ENCODE measurements at regions not wholly inside any gene's neighbourhood (a gene's known extent, or its start where the extent isn't known, plus 50 kb on each side); places are given as distances from the start of the nearest gene placed in this dataset.

DNA sequence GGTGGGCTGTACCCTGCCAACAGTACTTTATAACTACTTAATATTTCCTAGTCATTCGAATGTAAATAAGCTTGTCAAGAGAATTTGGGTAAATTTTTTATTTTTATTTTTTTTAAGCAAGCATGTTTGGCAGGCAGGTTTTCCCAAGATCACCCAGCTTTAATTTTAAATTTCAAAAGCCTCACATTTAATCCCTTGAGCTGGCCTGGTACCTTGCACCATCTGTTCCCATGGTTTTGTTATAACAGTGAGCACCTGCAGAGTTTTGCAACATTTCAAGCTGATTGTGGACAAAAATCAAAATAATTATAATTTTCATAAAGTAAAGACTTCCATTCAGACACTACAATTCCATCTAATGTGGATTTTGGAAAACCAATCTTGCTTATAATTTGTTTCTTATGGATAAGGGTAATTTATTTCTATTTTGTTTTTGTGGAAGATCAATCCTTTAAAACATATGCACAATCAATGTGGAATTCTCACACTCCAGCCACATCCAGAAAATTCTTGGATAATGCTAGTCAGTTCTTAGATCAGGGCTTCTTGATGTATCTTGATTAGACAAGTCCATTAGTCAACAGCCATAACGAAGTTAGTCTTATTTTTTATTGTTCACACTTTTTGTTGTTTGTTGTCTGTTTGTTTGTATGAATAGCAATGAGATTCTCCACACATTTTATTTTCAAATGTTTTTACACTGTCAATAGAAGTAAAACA is 689.3 kb downstream of the NR4A2 start:
- no peak for DNase-seq (ENCODE audit: extremely low read depth, insufficient read length)
- Histone ChIP-seq H3K27me3 (replicated peaks; ENCODE audit: control insufficient read depth, insufficient read depth, low read length) (no peaks in the 10 kb centered on the region), H3K4me3 (replicated peaks; ENCODE audit: low read depth, low read length) (no peak overlapping the region), H3K36me3 (ENCODE audit: control insufficient read depth, insufficient read depth, low read length) (no peaks in the 10 kb centered on the region)
- TF ChIP-seq, protein P1, sequence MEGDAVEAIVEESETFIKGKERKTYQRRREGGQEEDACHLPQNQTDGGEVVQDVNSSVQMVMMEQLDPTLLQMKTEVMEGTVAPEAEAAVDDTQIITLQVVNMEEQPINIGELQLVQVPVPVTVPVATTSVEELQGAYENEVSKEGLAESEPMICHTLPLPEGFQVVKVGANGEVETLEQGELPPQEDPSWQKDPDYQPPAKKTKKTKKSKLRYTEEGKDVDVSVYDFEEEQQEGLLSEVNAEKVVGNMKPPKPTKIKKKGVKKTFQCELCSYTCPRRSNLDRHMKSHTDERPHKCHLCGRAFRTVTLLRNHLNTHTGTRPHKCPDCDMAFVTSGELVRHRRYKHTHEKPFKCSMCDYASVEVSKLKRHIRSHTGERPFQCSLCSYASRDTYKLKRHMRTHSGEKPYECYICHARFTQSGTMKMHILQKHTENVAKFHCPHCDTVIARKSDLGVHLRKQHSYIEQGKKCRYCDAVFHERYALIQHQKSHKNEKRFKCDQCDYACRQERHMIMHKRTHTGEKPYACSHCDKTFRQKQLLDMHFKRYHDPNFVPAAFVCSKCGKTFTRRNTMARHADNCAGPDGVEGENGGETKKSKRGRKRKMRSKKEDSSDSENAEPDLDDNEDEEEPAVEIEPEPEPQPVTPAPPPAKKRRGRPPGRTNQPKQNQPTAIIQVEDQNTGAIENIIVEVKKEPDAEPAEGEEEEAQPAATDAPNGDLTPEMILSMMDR (IDR thresholded peaks at IDR 0.05; ENCODE audit: insufficient read depth, low read length, poor library complexity, severe bottlenecking) = no peak

DNA sequence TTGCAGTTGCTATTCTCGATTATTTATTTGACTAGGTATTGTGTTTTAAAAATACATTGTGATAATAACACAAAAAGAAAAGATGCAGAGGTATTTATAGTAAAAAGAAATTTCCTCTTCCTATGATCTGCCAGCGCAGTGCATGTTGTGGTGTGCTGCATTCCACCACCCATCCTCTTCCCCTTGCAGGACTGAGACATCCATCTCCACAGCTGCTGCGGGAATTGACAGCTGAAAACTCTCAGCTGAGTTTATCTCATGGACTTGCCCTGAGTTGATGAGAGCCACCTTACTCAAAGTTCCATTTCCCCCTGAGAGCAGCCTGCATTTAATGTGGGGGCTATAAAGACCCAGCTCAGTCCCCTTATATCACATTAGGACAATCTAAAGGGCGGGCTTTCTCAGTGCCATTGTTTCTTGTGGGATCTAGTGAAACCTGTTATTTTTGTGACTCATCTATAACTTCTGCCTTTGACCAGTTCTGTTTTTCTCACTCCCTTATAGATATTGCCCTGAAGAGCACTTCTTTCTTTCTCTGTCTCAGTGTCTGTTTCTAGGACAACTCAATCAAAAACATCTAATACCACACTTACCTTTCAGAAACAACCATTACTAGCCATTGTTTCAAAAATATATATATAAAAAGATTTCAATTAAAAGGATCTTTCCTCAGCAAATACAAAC is 698.5 kb downstream of the NR4A2 start:
- H3K4me3 ChIP-seq (replicated peaks; ENCODE audit: low read depth, low read length) = no peak overlapping the region
- no peaks in the 10 kb centered on the region for H3K36me3 ChIP-seq (ENCODE audit: control insufficient read depth, insufficient read depth, low read length)
- TF ChIP-seq, protein P1 (IDR thresholded peaks at IDR 0.05; ENCODE audit: insufficient read depth, low read length, poor library complexity, severe bottlenecking) = no peak
- peak; percentile 63 for DNase-seq (ENCODE audit: extremely low read depth, insufficient read length)
- H3K27me3 ChIP-seq (replicated peaks; ENCODE audit: control insufficient read depth, insufficient read depth, low read length) = no peaks in the 10 kb centered on the region

DNA sequence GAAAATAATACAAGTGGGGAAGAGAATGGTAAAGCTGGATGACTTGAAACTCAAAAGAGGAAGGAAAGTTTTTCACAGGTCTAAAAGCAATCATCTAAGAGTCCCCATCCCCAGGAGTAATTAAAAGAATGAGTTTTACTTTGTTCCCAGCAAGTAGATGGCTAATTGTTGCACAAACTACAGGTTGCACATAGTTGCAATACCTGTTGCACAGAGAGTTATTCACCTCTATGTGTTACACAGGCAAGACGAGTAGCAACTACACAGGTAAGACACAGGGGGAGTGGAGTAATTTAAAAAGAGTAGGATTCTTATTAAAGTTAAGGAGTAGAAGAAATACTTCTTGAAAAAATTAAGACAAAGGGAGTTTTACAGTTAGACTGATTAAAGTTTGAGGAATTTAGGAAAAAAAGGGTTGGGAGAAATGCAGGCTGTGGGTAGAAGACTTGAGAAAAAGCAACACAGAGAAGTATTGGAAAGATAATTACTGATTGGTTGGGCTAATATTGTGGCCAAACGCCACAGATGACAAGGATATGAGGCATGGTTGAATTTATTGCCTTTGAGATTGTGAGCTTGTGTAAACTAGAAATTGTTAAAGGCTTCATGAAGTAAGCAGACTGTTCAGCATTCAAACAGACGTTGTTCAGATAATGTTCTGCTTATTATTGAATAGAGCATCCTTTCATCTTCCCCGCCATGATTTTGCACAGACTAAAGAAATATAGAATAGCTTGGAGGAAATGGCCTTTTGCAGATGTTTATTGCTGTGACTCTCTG is 699.3 kb downstream of the NR4A2 start:
- Histone ChIP-seq H3K4me3 (replicated peaks; ENCODE audit: low read depth, low read length) (no peak overlapping the region), H3K36me3 (ENCODE audit: control insufficient read depth, insufficient read depth, low read length) (no peaks in the 10 kb centered on the region), H3K27me3 (replicated peaks; ENCODE audit: control insufficient read depth, insufficient read depth, low read length) (no peaks in the 10 kb centered on the region)
- TF ChIP-seq, protein P1 (IDR thresholded peaks at IDR 0.05; ENCODE audit: insufficient read depth, low read length, poor library complexity, severe bottlenecking) = no peak
- DNase-seq (ENCODE audit: extremely low read depth, insufficient read length) = no peak

DNA sequence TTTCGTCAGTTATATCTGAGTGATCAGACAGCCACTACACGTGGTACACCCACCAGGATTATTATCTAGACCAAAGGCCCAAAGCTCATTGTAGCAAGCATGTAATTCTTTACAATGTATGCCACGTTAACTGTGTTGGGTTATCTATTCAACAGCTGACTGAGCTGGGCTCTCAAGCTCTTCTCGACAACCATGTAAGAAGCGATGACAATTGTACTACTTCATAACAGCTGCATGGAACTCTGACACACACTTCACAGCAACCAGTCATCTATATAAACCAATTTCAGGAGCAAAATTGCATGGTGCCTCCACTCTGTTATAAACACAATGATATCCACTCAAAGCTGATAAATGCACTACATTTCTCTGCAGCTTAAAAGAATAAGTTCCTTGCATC is 701.8 kb downstream of the NR4A2 start:
- Histone ChIP-seq H3K36me3 (ENCODE audit: control insufficient read depth, insufficient read depth, low read length) (no peaks in the 10 kb centered on the region), H3K27me3 (replicated peaks; ENCODE audit: control insufficient read depth, insufficient read depth, low read length) (no peaks in the 10 kb centered on the region), H3K4me3 (replicated peaks; ENCODE audit: low read depth, low read length) (no peak overlapping the region)
- TF ChIP-seq, protein P1 (IDR thresholded peaks at IDR 0.05; ENCODE audit: insufficient read depth, low read length, poor library complexity, severe bottlenecking) = no peak
- no peak for DNase-seq (ENCODE audit: extremely low read depth, insufficient read length)

DNA sequence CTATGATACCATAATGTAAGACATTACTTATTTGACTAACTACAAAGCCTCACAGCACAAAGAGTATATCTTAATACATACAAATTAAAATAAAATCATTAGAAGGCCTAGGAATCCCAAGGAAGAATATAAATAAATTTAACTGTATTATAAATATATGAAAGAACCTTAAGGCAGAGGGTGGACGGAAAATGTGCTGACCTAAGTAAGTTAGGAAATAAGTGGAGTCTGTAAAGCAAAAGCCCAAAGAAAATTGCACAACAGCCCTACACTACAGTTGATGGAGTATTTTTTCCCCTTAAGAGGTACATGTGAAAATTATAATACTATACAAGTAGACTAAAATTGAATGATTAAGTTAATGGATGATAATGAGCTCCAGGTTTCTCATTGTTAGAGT is 710.1 kb downstream of the NR4A2 start:
- Histone ChIP-seq H3K27me3 (replicated peaks; ENCODE audit: control insufficient read depth, insufficient read depth, low read length) (no peaks in the 10 kb centered on the region), H3K4me3 (replicated peaks; ENCODE audit: low read depth, low read length) (no peak overlapping the region), H3K36me3 (ENCODE audit: control insufficient read depth, insufficient read depth, low read length) (no peaks in the 10 kb centered on the region)
- DNase-seq (ENCODE audit: extremely low read depth, insufficient read length) = no peak
- TF ChIP-seq, protein P1 (IDR thresholded peaks at IDR 0.05; ENCODE audit: insufficient read depth, low read length, poor library complexity, severe bottlenecking) = no peak
